H1 (cell line): ENCODE measurements at regions not wholly inside any gene's neighbourhood (a gene's known extent, or its start where the extent isn't known, plus 50 kb on each side); places are given as distances from the start of the nearest gene placed in this dataset.

Source experiments
- GABPA ChIP-seq: IDR thresholded peaks from 2 replicates; pipeline ENCODE4 v1.6.1; 2011; ENCODE audit warnings: mild to moderate bottlenecking, low read length, moderate library complexity, borderline replicate concordance; ENCODE audit not compliant: insufficient read depth
- JUN ChIP-seq: IDR thresholded peaks from 2 replicates; pipeline ENCODE4 v1.6.1; 2011; ENCODE audit warnings: low read depth, mild to moderate bottlenecking, improper control_type of control experiment, low read length
- SP1 ChIP-seq: IDR thresholded peaks from 2 replicates; pipeline ENCODE4 v1.6.1; 2011; ENCODE audit warnings: low read depth, low read length
- SP4 ChIP-seq: IDR thresholded peaks from 2 replicates; pipeline ENCODE4 v1.6.1; 2012; ENCODE audit warnings: low read length, inconsistent platforms

DNA sequence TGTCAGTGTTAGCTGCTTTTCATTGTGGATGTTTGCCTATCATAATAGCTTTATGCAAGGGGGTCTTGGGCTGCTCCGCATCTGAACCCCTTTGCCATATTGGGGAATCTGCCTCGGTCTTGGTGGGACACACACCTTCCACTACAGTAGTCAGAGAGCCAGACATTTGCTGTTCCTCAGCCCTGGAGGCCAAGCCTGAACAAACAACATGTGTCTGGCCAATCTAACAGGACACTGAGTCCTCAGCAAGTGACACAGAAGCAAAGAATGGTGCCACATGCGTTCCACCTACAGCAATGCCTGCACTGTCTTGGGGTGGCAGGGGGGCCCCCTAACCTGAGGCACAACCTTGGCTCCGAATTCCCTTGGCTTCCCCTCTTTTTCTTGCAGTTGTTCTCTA is 243.9 kb downstream of the LY86 start (continued):
- TF ChIP-seq GABPA (no peak), SP4 (no peak), SP1 (no peak), JUN (no peak)
